ENCODE measurements at regions not wholly inside any gene's neighbourhood (a gene's known extent, or its start where the extent isn't known, plus 50 kb on each side); places are given as distances from the start of the nearest gene placed in this dataset.

GRCh38 chr3:20344400-20344959 is 158.5 kb upstream of the SGO1 start:
- ATAC-seq (ENCODE audit: low read depth) (no peak), DNase-seq (no peak)
- CTCF ChIA-PET = no interaction called here

More at GRCh38 chr3:20344400-20344959, 158.5 kb upstream of the SGO1 start:
- H3K18ac ChIP-seq (ENCODE audit: low read depth, low read length) = no peak overlapping the region
- no peak overlapping the region for H3K9ac ChIP-seq (ENCODE audit: low read depth, low read length)
- H3K27me3 ChIP-seq (ENCODE audit: control insufficient read depth, insufficient read depth, low read length) = no peaks in the 10 kb centered on the region
- in situ Hi-C loops (cut with MboI; ENCODE audit: low sequenced_read_pairs) (loop anchor here (25.0 kb wide), 3 partner anchors 1143 to 1768 kb away; no protein-coding TSS in a partner anchor), dilution Hi-C loops (cut with HindIII; ENCODE audit: low sequenced_read_pairs, unreplicated experiment) (no loop called here), intact Hi-C loops (cut with micrococcal nuclease) (loop anchor here (10.0 kb wide), 1 partner anchor 310 kb away; no protein-coding TSS in a partner anchor)
- no peaks in the 10 kb centered on the region for H3K4me1 ChIP-seq (ENCODE audit: control insufficient read depth, insufficient read depth, low read length)
- no peak overlapping the region for H3K23ac ChIP-seq (ENCODE audit: low read depth, low read length)
- no peak overlapping the region for H4K8ac ChIP-seq (ENCODE audit: low read depth in 2 of 2, low read length in 2 of 2)
- no peak overlapping the region for H4K5ac ChIP-seq (ENCODE audit: low read depth, low read length)
- H3K9me1 ChIP-seq (ENCODE audit: insufficient read depth, low read length) = no peaks in the 10 kb centered on the region
- H2BK120ac ChIP-seq (ENCODE audit: low read depth, low read length) = no peak overlapping the region
- H3K4ac ChIP-seq (ENCODE audit: low read depth, low read length) = no peak overlapping the region
- TF ChIP-seq CHD1 (IDR thresholded peaks at IDR 0.05; ENCODE audit: low read depth, low read length) = no peak
- no peak for TF ChIP-seq RAD21 (IDR thresholded peaks at IDR 0.05; ENCODE audit: low read length)
- no peak for TF ChIP-seq POLR2A (IDR thresholded peaks at IDR 0.05; ENCODE audit: low read depth, low read length)
- TF ChIP-seq RCOR1 (IDR thresholded peaks at IDR 0.05; ENCODE audit: insufficient replicate concordance, low read length) = no peak
- TF ChIP-seq CEBPB (IDR thresholded peaks at IDR 0.05; ENCODE audit: low read depth, low read length) = no peak
- no peak for TF ChIP-seq MXI1 (IDR thresholded peaks at IDR 0.05; ENCODE audit: borderline replicate concordance, low read depth, low read length)
- no peak for TF ChIP-seq NFE2L2 (IDR thresholded peaks at IDR 0.05; ENCODE audit: low read depth, low read length)
- no peak for TF ChIP-seq BHLHE40 (IDR thresholded peaks at IDR 0.05; ENCODE audit: low read depth, low read length)
- TF ChIP-seq RFX5 (IDR thresholded peaks at IDR 0.05; ENCODE audit: low read depth, low read length) = no peak
- no peak for TF ChIP-seq CTCF (conservative IDR thresholded peaks at IDR 0.05; ENCODE audit: low read depth, low read length)
- no peak for TF ChIP-seq ELK1 (IDR thresholded peaks at IDR 0.05; ENCODE audit: borderline replicate concordance, low read depth, low read length)
- TF ChIP-seq MAZ (IDR thresholded peaks at IDR 0.05; ENCODE audit: borderline replicate concordance, low read depth, low read length) = no peak
- no peak for TF ChIP-seq USF2 (IDR thresholded peaks at IDR 0.05; ENCODE audit: low read depth, low read length)
- TF ChIP-seq MAFK (IDR thresholded peaks at IDR 0.05; ENCODE audit: low read depth, low read length) = no peak
- TF ChIP-seq SMC3 (IDR thresholded peaks at IDR 0.05; ENCODE audit: low read depth, low read length) = no peak
- no peak for TF ChIP-seq FOS (IDR thresholded peaks at IDR 0.05; ENCODE audit: low read depth, low read length)
- no peak overlapping the region for H3K27ac ChIP-seq (ENCODE audit: insufficient read depth, low read length)
- peaks cover 2% of the 10 kb centered on the region; the same call in 1 of the 2 replicates for H3K9me3 ChIP-seq (ENCODE audit: control insufficient read depth, insufficient read depth, low read length)
- no peak overlapping the region for H2BK5ac ChIP-seq (ENCODE audit: low read depth, low read length, poor library complexity, severe bottlenecking)
- no peak overlapping the region for H2AK5ac ChIP-seq (ENCODE audit: low read depth, low read length)
- no peak overlapping the region for H2AK9ac ChIP-seq (replicated peaks; ENCODE audit: low read depth, low read length, poor library complexity)
- H4K91ac ChIP-seq (ENCODE audit: insufficient read depth, low read depth, low read length) = no peak overlapping the region
- no peaks in the 10 kb centered on the region for H3K79me1 ChIP-seq (ENCODE audit: low read depth in 1 of 2, low read length in 2 of 2)
- H3K4me3 ChIP-seq (ENCODE audit: insufficient read depth, low read depth, low read length) = no peak overlapping the region
- BruUV-seq (replicated peaks) = no TSS peak
- no peak overlapping the region for H3K14ac ChIP-seq (replicated peaks; ENCODE audit: low read depth, low read length)
- POLR2A ChIA-PET (ENCODE audit: unreplicated experiment) = no interaction called here
- no peak overlapping the region for H3K4me2 ChIP-seq (ENCODE audit: low read depth, low read length)
- no peak overlapping the region for H3K56ac ChIP-seq (ENCODE audit: extremely low read depth, insufficient read depth, low read length)
- H2BK20ac ChIP-seq (ENCODE audit: low read depth, low read length) = no peak overlapping the region
- no peak overlapping the region for H2BK15ac ChIP-seq (ENCODE audit: low read depth, low read length)
- no peaks in the 10 kb centered on the region for H3K36me3 ChIP-seq (ENCODE audit: control insufficient read depth, insufficient read depth, low read length)
- H4K20me1 ChIP-seq (ENCODE audit: insufficient read depth, low read length) = no peaks in the 10 kb centered on the region
- H2AFZ ChIP-seq (replicated peaks; ENCODE audit: low read length, poor library complexity) = no peak overlapping the region
